ENCODE measurements at regions not wholly inside any gene's neighbourhood (a gene's known extent, or its start where the extent isn't known, plus 50 kb on each side); places are given as distances from the start of the nearest gene placed in this dataset.

GRCh38 chrX:42978655-42979379 is 200.9 kb upstream of the PPP1R2C start:
- ChIA-PET POLR2A (no interaction called here), CTCF (no interaction called here)
- no peak for DNase-seq (ENCODE audit: low read depth)
- no peak for TF ChIP-seq CTCF (IDR thresholded peaks at IDR 0.05; ENCODE audit: insufficient read depth, low read depth, low read length)
- Histone ChIP-seq H3K4me3 (ENCODE audit: low read depth, low read length) (no peak overlapping the region), H3K27me3 (ENCODE audit: control insufficient read depth, insufficient read depth, low read length) (no peaks in the 10 kb centered on the region), H3K36me3 (ENCODE audit: control insufficient read depth, insufficient read depth, low read length) (no peaks in the 10 kb centered on the region)

- H3K27me3 ChIP-seq (ENCODE audit: control insufficient read depth, insufficient read depth, low read length) = no peaks in the 10 kb centered on the region
- H3K4me3 ChIP-seq (ENCODE audit: low read depth, low read length) = no peak overlapping the region
- DNase-seq (ENCODE audit: low read depth) = no peak
- ChIA-PET POLR2A (no interaction called here), CTCF (no interaction called here)
- no peak for TF ChIP-seq CTCF (IDR thresholded peaks at IDR 0.05; ENCODE audit: insufficient read depth, low read depth, low read length)
- H3K36me3 ChIP-seq (ENCODE audit: control insufficient read depth, insufficient read depth, low read length) = no peaks in the 10 kb centered on the region
These were observed 210.7 kb upstream of the PPP1R2C start for GRCh38 chrX:42988700-42989099.

GRCh38 chrX:42992199-42992943 is 214.4 kb upstream of the PPP1R2C start:
- no peaks in the 10 kb centered on the region for H3K27me3 ChIP-seq (ENCODE audit: control insufficient read depth, insufficient read depth, low read length)
- CTCF ChIA-PET = no interaction called here
- no peak for DNase-seq (ENCODE audit: low read depth)
- no peak overlapping the region for H3K4me3 ChIP-seq (ENCODE audit: low read depth, low read length)
- POLR2A ChIA-PET = no interaction called here
- no peak for TF ChIP-seq CTCF (IDR thresholded peaks at IDR 0.05; ENCODE audit: insufficient read depth, low read depth, low read length)
- H3K36me3 ChIP-seq (ENCODE audit: control insufficient read depth, insufficient read depth, low read length) = no peaks in the 10 kb centered on the region

GRCh38 chrX:42996861-42997260 is 218.9 kb upstream of the PPP1R2C start:
- no peaks in the 10 kb centered on the region for H3K27me3 ChIP-seq (ENCODE audit: control insufficient read depth, insufficient read depth, low read length)
- no peak overlapping the region for H3K4me3 ChIP-seq (ENCODE audit: low read depth, low read length)
- TF ChIP-seq CTCF (IDR thresholded peaks at IDR 0.05; ENCODE audit: insufficient read depth, low read depth, low read length) = no peak
- CTCF ChIA-PET = no interaction called here
- POLR2A ChIA-PET = no interaction called here
- H3K36me3 ChIP-seq (ENCODE audit: control insufficient read depth, insufficient read depth, low read length) = no peaks in the 10 kb centered on the region
- DNase-seq (ENCODE audit: low read depth) = no peak

- H3K27me3 ChIP-seq (ENCODE audit: control insufficient read depth, insufficient read depth, low read length) = no peaks in the 10 kb centered on the region
- no peak for DNase-seq (ENCODE audit: low read depth)
- H3K4me3 ChIP-seq (ENCODE audit: low read depth, low read length) = no peak overlapping the region
- no peak for TF ChIP-seq CTCF (IDR thresholded peaks at IDR 0.05; ENCODE audit: insufficient read depth, low read depth, low read length)
- CTCF ChIA-PET = no interaction called here
- H3K36me3 ChIP-seq (ENCODE audit: control insufficient read depth, insufficient read depth, low read length) = no peaks in the 10 kb centered on the region
- POLR2A ChIA-PET = no interaction called here
These were observed 222.2 kb upstream of the PPP1R2C start for GRCh38 chrX:43000121-43000520.

All from BJ (cell line).